HG03520 (cell line): ENCODE measurements at regions not wholly inside any gene's neighbourhood (a gene's known extent, or its start where the extent isn't known, plus 50 kb on each side); places are given as distances from the start of the nearest gene placed in this dataset.
"Not testable (repeated sequence)": the region's sequence is repeated elsewhere in the genome, so short reads cannot be mapped to it uniquely, and the experiment has no call there.

Experiments used
- ATAC-seq: cut with Tn5 transposase; IDR thresholded peaks from one replicate; pipeline ENCODE4 v1.9.1; 2021; ENCODE audit warnings: mild to moderate bottlenecking, moderate library complexity; ENCODE audit not compliant: unreplicated experiment

- no peak for ATAC-seq
These were observed 126.1 kb upstream of the ARHGEF3 start for GRCh38 chr3:56927855-56928254.

GRCh38 chr3:56926947-56927282 lies 125.2 kb upstream of the ARHGEF3 start:
- no peak for ATAC-seq

- ATAC-seq = no peak
These were observed 124.6 kb upstream of the ARHGEF3 start for GRCh38 chr3:56926243-56926946.

GRCh38 chr3:56924700-56925099 lies 123.0 kb upstream of the ARHGEF3 start:
- ATAC-seq = not testable (repeated sequence)

GRCh38 chr3:56923526-56924224 lies 121.9 kb upstream of the ARHGEF3 start:
- ATAC-seq = no peak

GRCh38 chr3:56921573-56922453 lies 120.1 kb upstream of the ARHGEF3 start:
- no peak for ATAC-seq

GRCh38 chr3:56919797-56920195 lies 118.0 kb upstream of the ARHGEF3 start:
- ATAC-seq = no peak

- ATAC-seq = no peak
These were observed 117.5 kb upstream of the ARHGEF3 start for GRCh38 chr3:56919137-56919796.

- peak; percentile 48 for ATAC-seq
These were observed 116.4 kb upstream of the ARHGEF3 start for GRCh38 chr3:56918111-56918568.

- peak; percentile 64 for ATAC-seq
These were observed 115.8 kb upstream of the ARHGEF3 start for GRCh38 chr3:56917361-56918110.

- no peak for ATAC-seq
These were observed 115.1 kb upstream of the ARHGEF3 start for GRCh38 chr3:56916716-56917360.

GRCh38 chr3:56915966-56916586 lies 114.3 kb upstream of the ARHGEF3 start:
- no peak for ATAC-seq

GRCh38 chr3:56914646-56915045 lies 112.9 kb upstream of the ARHGEF3 start:
- no peak for ATAC-seq

- ATAC-seq = no peak
These were observed 109.6 kb upstream of the ARHGEF3 start for GRCh38 chr3:56911363-56911762.

GRCh38 chr3:56909349-56909748 lies 107.6 kb upstream of the ARHGEF3 start:
- ATAC-seq = no peak

- ATAC-seq = no peak
These were observed 106.3 kb upstream of the ARHGEF3 start for GRCh38 chr3:56908004-56908403.

GRCh38 chr3:56904552-56905215 lies 102.9 kb upstream of the ARHGEF3 start:
- no peak for ATAC-seq

- no peak for ATAC-seq
These were observed 101.6 kb upstream of the ARHGEF3 start for GRCh38 chr3:56903231-56903782.
